ENCODE measurements at regions not wholly inside any gene's neighbourhood (a gene's known extent, or its start where the extent isn't known, plus 50 kb on each side); places are given as distances from the start of the nearest gene placed in this dataset.
A peak's percentile ranks its signal among the peaks of the same experiment; 100 is the strongest.

DNA sequence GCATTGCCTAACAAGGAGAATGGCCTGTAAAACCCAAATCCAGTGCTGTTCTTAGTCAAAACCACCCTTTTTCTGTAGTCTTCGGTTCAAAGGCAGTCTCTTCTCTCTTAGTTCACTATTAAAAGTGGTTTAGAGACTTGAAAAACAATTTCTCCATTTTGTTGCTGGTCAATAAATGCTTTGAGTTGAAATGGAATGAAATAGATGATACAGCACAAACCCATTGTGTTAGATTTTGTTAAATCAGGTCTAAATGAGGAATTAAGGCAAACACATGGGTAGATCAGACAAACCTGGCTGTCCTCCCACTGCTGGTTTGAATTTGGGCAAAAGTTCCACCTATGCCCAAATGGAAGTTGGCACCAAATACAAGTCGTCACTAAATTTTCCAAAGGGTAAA, 150.1 kb upstream of the SERTAD2 start:
- Histone ChIP-seq H3K18ac (ENCODE audit: low read length) (no peak overlapping the region), H3K79me1 (ENCODE audit: low read length) (no peaks in the 10 kb centered on the region), H3K4me2 (ENCODE audit: low read length) (no peak overlapping the region), H3K36me3 (ENCODE audit: control insufficient read depth, insufficient read depth, low read length) (no peaks in the 10 kb centered on the region), H3K23ac (ENCODE audit: low read length) (no peak overlapping the region), H3K56ac (ENCODE audit: low read length) (no peak overlapping the region), H3K9ac (ENCODE audit: low read length) (no peak overlapping the region), H4K5ac (ENCODE audit: low read length) (no peak overlapping the region), H2BK5ac (ENCODE audit: low read length) (no peak overlapping the region), H3K27ac (ENCODE audit: low read depth, low read length) (no peak overlapping the region), H3K4ac (ENCODE audit: low read depth, low read length) (no peak overlapping the region), H3K4me3 (ENCODE audit: low read length) (no peak overlapping the region), H3K4me1 (ENCODE audit: control insufficient read depth, low read depth, low read length) (no peaks in the 10 kb centered on the region), H2BK120ac (ENCODE audit: low read depth, low read length) (no peak overlapping the region), H3K79me2 (ENCODE audit: control insufficient read depth, insufficient read depth, low read length) (no peaks in the 10 kb centered on the region), H2BK15ac (replicated peaks; ENCODE audit: low read depth) (no peak overlapping the region), H2AK5ac (ENCODE audit: low read length) (no peak overlapping the region), H3K27me3 (ENCODE audit: insufficient read depth, low read length, poor library complexity) (no peaks in the 10 kb centered on the region), H4K8ac (ENCODE audit: low read depth, low read length) (no peak overlapping the region)
- DNase-seq = no peak
- no CpG with 5 or more reads among the region's 2 CpGs for WGBS (ENCODE audit: extremely low coverage, insufficient coverage, low lambda C conversion rate)

DNA sequence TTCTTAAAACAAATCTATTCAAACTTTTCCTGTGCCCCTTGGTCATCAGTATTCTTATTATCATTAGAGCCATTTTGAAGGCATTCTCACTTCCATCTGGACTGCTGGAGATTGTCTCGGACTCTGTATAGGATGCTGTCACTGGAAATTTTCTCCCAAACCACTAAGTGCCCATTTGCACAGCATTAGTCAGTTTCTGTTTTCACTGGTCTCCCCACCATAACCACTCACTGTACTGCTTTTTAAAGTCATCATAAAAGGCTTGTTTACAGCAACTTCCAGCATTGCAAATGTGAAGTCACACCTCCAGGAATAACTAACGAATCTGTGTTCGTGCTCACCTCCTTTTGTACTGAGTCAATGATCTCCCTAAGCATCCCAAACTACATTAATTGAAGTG, 150.9 kb upstream of the SERTAD2 start:
- H3K9ac ChIP-seq (ENCODE audit: low read length) = no peak overlapping the region
- H4K5ac ChIP-seq (ENCODE audit: low read length) = no peak overlapping the region
- H2BK5ac ChIP-seq (ENCODE audit: low read length) = no peak overlapping the region
- no peaks in the 10 kb centered on the region for H3K4me1 ChIP-seq (ENCODE audit: control insufficient read depth, low read depth, low read length)
- no peak overlapping the region for H2AK5ac ChIP-seq (ENCODE audit: low read length)
- no peak overlapping the region for H3K56ac ChIP-seq (ENCODE audit: low read length)
- H3K36me3 ChIP-seq (ENCODE audit: control insufficient read depth, insufficient read depth, low read length) = no peaks in the 10 kb centered on the region
- H3K4ac ChIP-seq (ENCODE audit: low read depth, low read length) = no peak overlapping the region
- H3K23ac ChIP-seq (ENCODE audit: low read length) = no peak overlapping the region
- H2BK120ac ChIP-seq (ENCODE audit: low read depth, low read length) = no peak overlapping the region
- WGBS (ENCODE audit: extremely low coverage, insufficient coverage, low lambda C conversion rate) = no CpG with 5 or more reads among the region's 3 CpGs
- no peaks in the 10 kb centered on the region for H3K79me1 ChIP-seq (ENCODE audit: low read length)
- DNase-seq = no peak
- H4K8ac ChIP-seq (ENCODE audit: low read depth, low read length) = no peak overlapping the region
- no peak overlapping the region for H3K4me2 ChIP-seq (ENCODE audit: low read length)
- H2BK15ac ChIP-seq (replicated peaks; ENCODE audit: low read depth) = no peak overlapping the region
- no peaks in the 10 kb centered on the region for H3K79me2 ChIP-seq (ENCODE audit: control insufficient read depth, insufficient read depth, low read length)
- H3K27me3 ChIP-seq (ENCODE audit: insufficient read depth, low read length, poor library complexity) = no peaks in the 10 kb centered on the region
- H3K4me3 ChIP-seq (ENCODE audit: low read length) = no peak overlapping the region
- no peak overlapping the region for H3K27ac ChIP-seq (ENCODE audit: low read depth, low read length)
- H3K18ac ChIP-seq (ENCODE audit: low read length) = no peak overlapping the region

DNA sequence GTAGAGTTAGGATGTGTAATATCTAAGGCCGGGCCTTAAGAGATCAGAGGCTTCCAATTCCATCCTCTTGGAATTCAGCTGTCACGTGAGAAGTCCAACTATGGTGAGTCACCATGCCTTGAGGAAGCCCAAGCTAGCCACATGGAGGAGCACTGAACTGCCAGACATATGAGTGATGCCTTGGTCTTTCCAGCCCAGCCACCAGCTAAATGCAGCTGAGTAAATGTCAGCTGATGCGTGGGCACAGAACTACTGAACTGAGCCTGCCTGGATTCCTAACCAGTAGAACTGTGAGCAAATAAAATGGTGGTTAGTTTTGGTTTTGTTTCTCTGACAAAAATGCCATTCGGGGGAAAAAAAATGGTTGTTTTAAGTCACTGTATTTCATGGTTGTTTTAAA, 153.7 kb upstream of the SERTAD2 start:
- WGBS (ENCODE audit: extremely low coverage, insufficient coverage, low lambda C conversion rate) = no CpG with 5 or more reads among the region's 4 CpGs
- Histone ChIP-seq H3K27me3 (ENCODE audit: insufficient read depth, low read length, poor library complexity) (no peaks in the 10 kb centered on the region), H3K56ac (ENCODE audit: low read length) (no peak overlapping the region), H3K4me1 (ENCODE audit: control insufficient read depth, low read depth, low read length) (no peaks in the 10 kb centered on the region), H3K4me2 (ENCODE audit: low read length) (no peak overlapping the region), H3K79me1 (ENCODE audit: low read length) (no peaks in the 10 kb centered on the region), H2AK5ac (ENCODE audit: low read length) (no peak overlapping the region), H3K4ac (ENCODE audit: low read depth, low read length) (no peak overlapping the region), H3K79me2 (ENCODE audit: control insufficient read depth, insufficient read depth, low read length) (no peaks in the 10 kb centered on the region), H4K5ac (ENCODE audit: low read length) (no peak overlapping the region), H3K23ac (ENCODE audit: low read length) (no peak overlapping the region), H2BK120ac (ENCODE audit: low read depth, low read length) (no peak overlapping the region), H2BK5ac (ENCODE audit: low read length) (no peak overlapping the region), H2BK15ac (replicated peaks; ENCODE audit: low read depth) (no peak overlapping the region), H3K4me3 (ENCODE audit: low read length) (no peak overlapping the region), H4K8ac (ENCODE audit: low read depth, low read length) (no peak overlapping the region), H3K9ac (ENCODE audit: low read length) (no peak overlapping the region), H3K36me3 (ENCODE audit: control insufficient read depth, insufficient read depth, low read length) (no peaks in the 10 kb centered on the region), H3K27ac (ENCODE audit: low read depth, low read length) (no peak overlapping the region), H3K18ac (ENCODE audit: low read length) (no peak overlapping the region)
- peak; percentile 45 for DNase-seq

DNA sequence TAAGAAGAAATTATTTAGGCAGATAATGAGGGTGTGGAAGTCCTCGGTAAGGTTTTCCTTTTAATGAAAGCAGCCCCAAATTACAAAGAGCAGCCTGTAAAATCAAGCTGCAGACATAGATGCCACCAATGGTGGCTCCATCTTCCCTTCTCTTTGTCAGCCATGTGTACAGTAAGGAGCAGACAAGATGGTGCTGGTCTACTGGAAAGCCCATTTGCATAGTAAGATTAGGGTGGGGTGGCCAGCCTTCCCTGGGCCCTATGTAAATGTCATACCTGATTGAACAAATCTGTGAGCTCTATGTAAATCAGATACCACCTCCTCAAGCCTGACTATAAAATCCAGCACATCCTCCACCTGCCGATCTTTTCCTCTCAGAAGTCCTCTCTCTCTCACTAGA, 154.4 kb upstream of the SERTAD2 start:
- WGBS (ENCODE audit: extremely low coverage, insufficient coverage, low lambda C conversion rate) = no CpG with 5 or more reads among the region's 2 CpGs
- no peaks in the 10 kb centered on the region for H3K79me2 ChIP-seq (ENCODE audit: control insufficient read depth, insufficient read depth, low read length)
- H3K4me3 ChIP-seq (ENCODE audit: low read length) = no peak overlapping the region

DNA sequence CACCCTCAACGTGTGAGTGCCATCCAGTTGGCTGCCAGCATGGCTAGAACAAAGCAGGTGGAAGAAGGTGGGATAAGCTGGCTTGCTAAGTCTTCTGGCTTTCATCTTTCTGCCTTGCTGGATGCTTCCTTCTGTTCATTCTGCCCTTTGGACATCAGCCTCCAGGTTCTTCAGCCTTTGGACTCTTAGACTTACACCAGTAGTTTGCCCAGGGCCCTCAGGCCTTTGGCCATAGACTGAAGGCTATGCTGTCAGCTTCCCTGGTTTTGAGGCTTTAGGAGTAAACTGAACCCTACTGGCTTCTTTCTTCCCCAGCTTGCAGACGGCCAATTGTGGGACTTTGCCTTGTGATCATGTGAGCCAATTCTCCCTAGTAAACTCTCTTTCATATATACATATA, 155.0 kb upstream of the SERTAD2 start:
- Histone ChIP-seq H2AK5ac (ENCODE audit: low read length) (no peak overlapping the region), H3K36me3 (ENCODE audit: control insufficient read depth, insufficient read depth, low read length) (no peaks in the 10 kb centered on the region), H3K4ac (ENCODE audit: low read depth, low read length) (no peak overlapping the region), H2BK120ac (ENCODE audit: low read depth, low read length) (no peak overlapping the region), H3K27ac (ENCODE audit: low read depth, low read length) (no peak overlapping the region), H4K8ac (ENCODE audit: low read depth, low read length) (no peak overlapping the region), H3K27me3 (ENCODE audit: insufficient read depth, low read length, poor library complexity) (no peaks in the 10 kb centered on the region), H3K4me1 (ENCODE audit: control insufficient read depth, low read depth, low read length) (no peaks in the 10 kb centered on the region), H3K18ac (ENCODE audit: low read length) (no peak overlapping the region), H3K79me2 (ENCODE audit: control insufficient read depth, insufficient read depth, low read length) (no peaks in the 10 kb centered on the region), H3K4me2 (ENCODE audit: low read length) (no peak overlapping the region), H3K23ac (ENCODE audit: low read length) (no peak overlapping the region), H3K56ac (ENCODE audit: low read length) (no peak overlapping the region), H2BK15ac (replicated peaks; ENCODE audit: low read depth) (no peak overlapping the region), H2BK5ac (ENCODE audit: low read length) (no peak overlapping the region), H3K9ac (ENCODE audit: low read length) (no peak overlapping the region), H3K79me1 (ENCODE audit: low read length) (no peaks in the 10 kb centered on the region), H3K4me3 (ENCODE audit: low read length) (no peak overlapping the region), H4K5ac (ENCODE audit: low read length) (no peak overlapping the region)
- no peak for DNase-seq
- WGBS (ENCODE audit: extremely low coverage, insufficient coverage, low lambda C conversion rate) = no CpG with 5 or more reads among the region's 2 CpGs

More for the DNA sequence above, 154.4 kb upstream of the SERTAD2 start:
- Histone ChIP-seq H3K9ac (ENCODE audit: low read length) (no peak overlapping the region), H3K23ac (ENCODE audit: low read length) (no peak overlapping the region), H3K36me3 (ENCODE audit: control insufficient read depth, insufficient read depth, low read length) (no peaks in the 10 kb centered on the region), H3K4me1 (ENCODE audit: control insufficient read depth, low read depth, low read length) (no peaks in the 10 kb centered on the region), H2BK15ac (replicated peaks; ENCODE audit: low read depth) (no peak overlapping the region), H4K8ac (ENCODE audit: low read depth, low read length) (no peak overlapping the region), H2BK120ac (ENCODE audit: low read depth, low read length) (no peak overlapping the region), H2AK5ac (ENCODE audit: low read length) (no peak overlapping the region), H2BK5ac (ENCODE audit: low read length) (no peak overlapping the region), H3K79me1 (ENCODE audit: low read length) (no peaks in the 10 kb centered on the region), H3K27ac (ENCODE audit: low read depth, low read length) (no peak overlapping the region), H3K4me2 (ENCODE audit: low read length) (no peak overlapping the region), H4K5ac (ENCODE audit: low read length) (no peak overlapping the region), H3K56ac (ENCODE audit: low read length) (no peak overlapping the region), H3K18ac (ENCODE audit: low read length) (no peak overlapping the region), H3K4ac (ENCODE audit: low read depth, low read length) (no peak overlapping the region), H3K27me3 (ENCODE audit: insufficient read depth, low read length, poor library complexity) (no peaks in the 10 kb centered on the region)
- no peak for DNase-seq

DNA sequence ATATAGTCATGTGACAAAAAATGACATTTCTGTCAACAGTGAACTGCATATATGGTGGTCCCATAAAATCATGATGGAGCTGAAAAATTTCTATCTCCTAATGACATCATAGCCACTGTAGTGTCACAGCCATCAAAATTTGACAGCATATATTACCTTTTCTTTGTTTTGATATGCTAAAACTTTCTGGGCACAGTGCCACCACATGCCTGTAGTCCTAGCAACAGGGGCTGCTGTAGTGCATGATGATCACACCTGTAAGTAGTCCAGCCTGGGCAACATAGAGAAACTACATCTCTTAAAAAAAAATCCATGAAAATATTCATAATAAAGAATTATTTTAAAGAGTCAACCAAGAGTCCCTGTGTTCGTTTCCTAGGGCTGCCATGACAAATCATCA, 155.5 kb upstream of the SERTAD2 start:
- Histone ChIP-seq H3K4me1 (ENCODE audit: control insufficient read depth, low read depth, low read length) (no peaks in the 10 kb centered on the region), H3K4ac (ENCODE audit: low read depth, low read length) (no peak overlapping the region), H2BK120ac (ENCODE audit: low read depth, low read length) (no peak overlapping the region), H3K18ac (ENCODE audit: low read length) (no peak overlapping the region), H3K4me2 (ENCODE audit: low read length) (no peak overlapping the region), H3K9ac (ENCODE audit: low read length) (no peak overlapping the region), H3K27me3 (ENCODE audit: insufficient read depth, low read length, poor library complexity) (no peaks in the 10 kb centered on the region), H4K5ac (ENCODE audit: low read length) (no peak overlapping the region), H3K27ac (ENCODE audit: low read depth, low read length) (no peak overlapping the region), H3K36me3 (ENCODE audit: control insufficient read depth, insufficient read depth, low read length) (no peaks in the 10 kb centered on the region), H3K56ac (ENCODE audit: low read length) (no peak overlapping the region), H2BK15ac (replicated peaks; ENCODE audit: low read depth) (no peak overlapping the region), H3K4me3 (ENCODE audit: low read length) (no peak overlapping the region), H4K8ac (ENCODE audit: low read depth, low read length) (no peak overlapping the region), H2AK5ac (ENCODE audit: low read length) (no peak overlapping the region), H2BK5ac (ENCODE audit: low read length) (no peak overlapping the region), H3K23ac (ENCODE audit: low read length) (no peak overlapping the region), H3K79me1 (ENCODE audit: low read length) (no peaks in the 10 kb centered on the region), H3K79me2 (ENCODE audit: control insufficient read depth, insufficient read depth, low read length) (no peaks in the 10 kb centered on the region)
- WGBS (ENCODE audit: extremely low coverage, insufficient coverage, low lambda C conversion rate) = no CpG with 5 or more reads among the region's 1 CpG
- no peak for DNase-seq

All from mesendoderm (in vitro differentiated cells).